ENCODE measurements at regions not wholly inside any gene's neighbourhood (a gene's known extent, or its start where the extent isn't known, plus 50 kb on each side); places are given as distances from the start of the nearest gene placed in this dataset.

GRCh38 chr13:73451221-73452029, 392.6 kb downstream of the KLF5 start:
- TF ChIP-seq, protein P1, sequence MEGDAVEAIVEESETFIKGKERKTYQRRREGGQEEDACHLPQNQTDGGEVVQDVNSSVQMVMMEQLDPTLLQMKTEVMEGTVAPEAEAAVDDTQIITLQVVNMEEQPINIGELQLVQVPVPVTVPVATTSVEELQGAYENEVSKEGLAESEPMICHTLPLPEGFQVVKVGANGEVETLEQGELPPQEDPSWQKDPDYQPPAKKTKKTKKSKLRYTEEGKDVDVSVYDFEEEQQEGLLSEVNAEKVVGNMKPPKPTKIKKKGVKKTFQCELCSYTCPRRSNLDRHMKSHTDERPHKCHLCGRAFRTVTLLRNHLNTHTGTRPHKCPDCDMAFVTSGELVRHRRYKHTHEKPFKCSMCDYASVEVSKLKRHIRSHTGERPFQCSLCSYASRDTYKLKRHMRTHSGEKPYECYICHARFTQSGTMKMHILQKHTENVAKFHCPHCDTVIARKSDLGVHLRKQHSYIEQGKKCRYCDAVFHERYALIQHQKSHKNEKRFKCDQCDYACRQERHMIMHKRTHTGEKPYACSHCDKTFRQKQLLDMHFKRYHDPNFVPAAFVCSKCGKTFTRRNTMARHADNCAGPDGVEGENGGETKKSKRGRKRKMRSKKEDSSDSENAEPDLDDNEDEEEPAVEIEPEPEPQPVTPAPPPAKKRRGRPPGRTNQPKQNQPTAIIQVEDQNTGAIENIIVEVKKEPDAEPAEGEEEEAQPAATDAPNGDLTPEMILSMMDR (IDR thresholded peaks at IDR 0.05) = no peak
- ChIA-PET POLR2A (no interaction called here), CTCF (no interaction called here)
- H3K27ac Mint-ChIP-seq = no peak overlapping the region
- intact Hi-C loops (cut with micrococcal nuclease) = no loop called here
- peaks cover 8% of the 10 kb centered on the region for H3K9me3 Mint-ChIP-seq
- H3K4me3 Mint-ChIP-seq = no peak overlapping the region
- no peaks in the 10 kb centered on the region for H3K36me3 Mint-ChIP-seq (ENCODE audit: low read depth)
- ATAC-seq (ENCODE audit: low read depth) (no peak), DNase-seq (no peak)
- H3K4me1 Mint-ChIP-seq = no peaks in the 10 kb centered on the region
- H3K27me3 Mint-ChIP-seq = no peaks in the 10 kb centered on the region

GRCh38 chr13:73450583-73450982, 391.8 kb downstream of the KLF5 start:
- Mint-ChIP-seq H3K27ac (no peak overlapping the region), H3K36me3 (ENCODE audit: low read depth) (no peaks in the 10 kb centered on the region), H3K27me3 (no peaks in the 10 kb centered on the region), H3K4me3 (no peak overlapping the region), H3K4me1 (no peaks in the 10 kb centered on the region), H3K9me3 (peaks cover 7% of the 10 kb centered on the region)
- TF ChIP-seq, protein P1 (IDR thresholded peaks at IDR 0.05) = no peak
- DNase-seq (no peak), ATAC-seq (ENCODE audit: low read depth) (no peak)
- ChIA-PET POLR2A (no interaction called here), CTCF (no interaction called here)
- intact Hi-C loops (cut with micrococcal nuclease) = no loop called here

GRCh38 chr13:73449252-73449651, 390.4 kb downstream of the KLF5 start:
- CTCF ChIA-PET = no interaction called here
- no peaks in the 10 kb centered on the region for H3K4me1 Mint-ChIP-seq
- intact Hi-C loops (cut with micrococcal nuclease) = no loop called here
- ATAC-seq (ENCODE audit: low read depth) = no peak
- no peak overlapping the region for H3K27ac Mint-ChIP-seq
- TF ChIP-seq, protein P1 (IDR thresholded peaks at IDR 0.05) = no peak
- no peaks in the 10 kb centered on the region for H3K27me3 Mint-ChIP-seq
- no peak overlapping the region for H3K4me3 Mint-ChIP-seq
- H3K36me3 Mint-ChIP-seq (ENCODE audit: low read depth) = no peaks in the 10 kb centered on the region
- DNase-seq = no peak
- POLR2A ChIA-PET = no interaction called here
- peaks cover 13% of the 10 kb centered on the region for H3K9me3 Mint-ChIP-seq

DNA sequence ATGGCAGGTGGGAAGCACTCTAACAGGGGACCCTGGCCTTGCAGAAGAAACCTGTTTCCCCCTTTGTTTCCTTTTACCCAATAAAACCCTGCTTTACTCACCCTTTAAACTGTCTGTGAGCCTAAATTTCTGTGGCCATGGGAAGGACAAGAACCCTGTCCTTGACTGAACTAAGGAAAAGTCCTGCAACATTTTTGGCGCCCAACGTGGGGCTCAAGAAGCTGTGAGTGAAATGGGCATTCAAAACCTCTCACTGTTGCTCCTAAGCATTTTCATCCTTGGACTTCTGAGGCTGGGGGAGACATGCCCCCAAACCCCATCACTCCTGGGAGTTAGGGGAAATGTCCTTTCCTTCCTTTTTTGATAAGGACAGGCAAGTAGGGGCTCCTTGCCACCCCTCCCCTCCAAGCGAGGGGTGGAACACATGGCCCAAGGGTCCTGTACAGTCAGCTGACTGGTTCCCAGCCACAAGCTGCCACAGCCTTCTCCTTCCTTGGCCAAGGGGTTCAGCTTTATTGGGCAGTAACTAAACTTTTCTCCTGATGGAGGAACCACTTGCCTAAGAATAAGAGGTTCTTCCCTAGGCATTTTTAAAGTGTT, 381.6 kb downstream of the KLF5 start:
- ChIA-PET CTCF (no interaction called here), POLR2A (no interaction called here)
- Mint-ChIP-seq H3K4me1 (no peaks in the 10 kb centered on the region), H3K27me3 (no peaks in the 10 kb centered on the region), H3K4me3 (no peak overlapping the region), H3K36me3 (ENCODE audit: low read depth) (no peaks in the 10 kb centered on the region), H3K27ac (no peak overlapping the region), H3K9me3 (peaks cover 14% of the 10 kb centered on the region)
- TF ChIP-seq, protein P1 (IDR thresholded peaks at IDR 0.05) = no peak
- intact Hi-C loops (cut with micrococcal nuclease) = no loop called here
- ATAC-seq (ENCODE audit: low read depth) (no peak), DNase-seq (no peak)

GRCh38 chr13:73433890-73434289, 375.1 kb downstream of the KLF5 start:
- DNase-seq (no peak), ATAC-seq (ENCODE audit: low read depth) (no peak)
- intact Hi-C loops (cut with micrococcal nuclease) = no loop called here
- Mint-ChIP-seq H3K36me3 (ENCODE audit: low read depth) (no peaks in the 10 kb centered on the region), H3K4me1 (no peaks in the 10 kb centered on the region), H3K4me3 (no peak overlapping the region), H3K9me3 (peaks cover 2% of the 10 kb centered on the region), H3K27me3 (no peaks in the 10 kb centered on the region), H3K27ac (no peak overlapping the region)
- POLR2A ChIA-PET = no interaction called here
- CTCF ChIA-PET = no interaction called here
- TF ChIP-seq, protein P1 (IDR thresholded peaks at IDR 0.05) = no peak

Measured in activated B cell treated with CpG ODN at 0.5 μM for 24 hours (primary cell).